SK-N-SH (cell line): ENCODE measurements at regions not wholly inside any gene's neighbourhood (a gene's known extent, or its start where the extent isn't known, plus 50 kb on each side); places are given as distances from the start of the nearest gene placed in this dataset.

ENCODE experiments used
- CHD2 ChIP-seq: fragments of 150-350 bp; IDR thresholded peaks from 2 replicates; pipeline ENCODE4 v1.6.1; 2018; ENCODE audit warnings: low read length; ENCODE audit not compliant: partially characterized antibody
- CTCF ChIP-seq: fragments of 200-600 bp; sonication (generic); IDR thresholded peaks from 2 replicates; pipeline ENCODE4 v1.6.1; 2017; ENCODE audit warnings: antibody characterized with exemption, mild to moderate bottlenecking, moderate library complexity
- EP300 ChIP-seq, 2 experiments: IDR thresholded peaks; 2 replicates each; pipeline versions ENCODE4 v1.4.0 to v1.6.1; 2012; ENCODE audit warnings: borderline replicate concordance in 1 of 2, low read depth in 1 of 2, low read length in 1 of 2
- GATA2 ChIP-seq: sonication (generic); formaldehyde crosslinking; IDR thresholded peaks from 2 replicates; pipeline ENCODE4 v1.5.0; 2020; ENCODE audit warnings: mild to moderate bottlenecking, missing genetic modification reagents
- IRF3 ChIP-seq: fragments of 150-350 bp; IDR thresholded peaks from 2 replicates; pipeline ENCODE4 v1.6.1; 2016; ENCODE audit warnings: mild to moderate bottlenecking, low read depth, low read length
- POLR2AphosphoS5 ChIP-seq: IDR thresholded peaks from 2 replicates; pipeline ENCODE4 v1.6.1; 2012; ENCODE audit warnings: low read depth, low read length
- REST ChIP-seq: IDR thresholded peaks from 2 replicates; pipeline ENCODE4 v1.6.1; 2012; ENCODE audit warnings: mild to moderate bottlenecking, low read depth, low read length, moderate library complexity
- TAF1 ChIP-seq: IDR thresholded peaks from 2 replicates; pipeline ENCODE4 v1.6.1; 2012; ENCODE audit warnings: low read depth, mild to moderate bottlenecking, low read length, moderate library complexity, borderline replicate concordance
- USF1 ChIP-seq: IDR thresholded peaks from 2 replicates; pipeline ENCODE4 v1.4.0; 2012; ENCODE audit warnings: low read depth, borderline replicate concordance
- YY1 ChIP-seq: IDR thresholded peaks from 2 replicates; pipeline ENCODE4 v1.4.0; 2012; ENCODE audit warnings: low read depth, mild to moderate bottlenecking

- TF ChIP-seq USF1: no peak
- no peak for TF ChIP-seq CTCF
- no peak for TF ChIP-seq TAF1
- TF ChIP-seq CHD2: no peak
- TF ChIP-seq REST: no peak
- no peak for TF ChIP-seq POLR2AphosphoS5
- no peak for TF ChIP-seq YY1
- no peak for TF ChIP-seq IRF3
- TF ChIP-seq GATA2: no peak
- TF ChIP-seq EP300 (IDR thresholded peaks at IDR 0.05; ENCODE audit: borderline replicate concordance in 1 of 2, low read depth in 1 of 2, low read length in 1 of 2): no peak
These were observed 52.6 kb upstream of the PRELID3B start for GRCh38 chr20:59095140-59095539.
